Sigmoid colon (tissue), 6 donors: ENCODE measurements at regions not wholly inside any gene's neighbourhood (a gene's known extent, or its start where the extent isn't known, plus 50 kb on each side); places are given as distances from the start of the nearest gene placed in this dataset.

Source experiments
- DNase-seq: peaks from one replicate; pipeline ENCODE4 v3.0.0-alpha.2; 2019
- H3K27ac ChIP-seq, 4 donors: fragments of 200-600 bp; sonication (generic); one replicate each; pipeline ENCODE4 v1.5.1; 2016 to 2019; ENCODE audit warnings: mild to moderate bottlenecking in 1 of 4
- H3K27me3 ChIP-seq, 3 donors: fragments of 200-600 bp; sonication (generic); one replicate each; pipeline ENCODE4 v1.5.1; 2019; ENCODE audit warnings: mild to moderate bottlenecking in 1 of 3
- H3K36me3 ChIP-seq, 4 donors: fragments of 200-600 bp; sonication (generic); one replicate each; pipeline ENCODE4 v1.5.1; 2016 to 2019
- H3K4me1 ChIP-seq, 4 donors: fragments of 200-600 bp; sonication (generic); one replicate each; pipeline ENCODE4 v1.5.1; 2017 to 2019
- H3K4me3 ChIP-seq, 4 donors: fragments of 200-600 bp; sonication (generic); one replicate each; pipeline ENCODE4 v1.5.1; 2017 to 2019; ENCODE audit warnings: mild to moderate bottlenecking in 2 of 4, moderate library complexity in 1 of 4
- H3K9me3 ChIP-seq, 4 donors: fragments of 200-600 bp in 3 of 4; sonication (generic) in 3 of 4; one replicate each; pipeline versions ENCODE4 v1.5.1 to v1.6.1; 2013 to 2019
- EP300 ChIP-seq, 4 donors: sonication (generic); formaldehyde crosslinking; IDR thresholded peaks; one replicate each; pipeline ENCODE4 v1.6.1; 2017; ENCODE audit warnings: antibody characterized with exemption in 4 of 4
- POLR2A ChIP-seq, 2 donors: fragments of 450-650 bp; IDR thresholded peaks; one replicate each; pipeline ENCODE4 v1.6.1; 2016; ENCODE audit warnings: antibody characterized with exemption in 2 of 2, mild to moderate bottlenecking in 2 of 2, moderate library complexity in 2 of 2
- POLR2AphosphoS5 ChIP-seq, 4 donors: sonication (generic); formaldehyde crosslinking; IDR thresholded peaks; one replicate each; pipeline ENCODE4 v1.6.1; 2017; ENCODE audit warnings: antibody characterized with exemption in 4 of 4
- WGBS, 2 donors: extraction: QIAGEN DNeasy Blood & Tissue Kit; methylation state at CpG; one replicate each; pipeline ENCODE4 v1.1.7; 2013; 5-methylcytosine and 5-hydroxymethylcytosine counted together
- intact Hi-C: fragments of 100-400 bp; cut with DNase I; formaldehyde crosslinking; loops from one replicate; pipeline ENCODE4 v1.15.1; 2023
- TF ChIP-seq, protein P1 (sequence below), 4 experiments: fragments of 450-650 bp in 3 of 4; fragments of 200-600 bp in 1 of 4; IDR thresholded peaks; one replicate each; pipeline ENCODE4 v1.5.1; 2016 to 2019; ENCODE audit warnings: antibody characterized with exemption in 4 of 4, mild to moderate bottlenecking in 3 of 4, moderate library complexity in 2 of 4
- donor health status: healthy with polysubstance abuse.
- donor health status: healthy.

DNA sequence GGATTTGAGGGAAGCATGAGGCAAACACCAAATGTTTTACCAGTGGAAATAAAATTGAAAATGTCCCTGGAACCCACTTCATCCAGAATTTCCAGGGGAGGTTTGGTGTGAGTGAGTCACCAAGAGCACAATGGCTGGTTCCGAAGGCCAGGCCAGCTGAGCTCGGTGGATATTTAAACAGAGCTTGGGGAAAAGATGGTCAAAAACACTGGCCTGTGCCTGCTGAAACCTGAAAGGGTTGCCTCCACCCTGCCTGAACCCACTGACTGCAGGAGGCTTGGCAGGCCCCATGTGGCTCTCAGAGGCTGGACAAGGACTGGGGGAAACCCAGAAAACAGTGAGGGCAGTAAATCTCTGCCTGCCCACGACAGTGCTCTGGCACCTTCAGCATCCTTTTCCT, 93.9 kb downstream of the TTC32 start:
- Histone ChIP-seq H3K36me3 (no peaks in the 10 kb centered on the region), H3K4me1 (peaks cover 0 to 23% (median 19%) of the 10 kb centered on the region in 4 donors), H3K4me3 (no peak overlapping the region), H3K27me3 (no peaks in the 10 kb centered on the region), H3K9me3 (no peaks in the 10 kb centered on the region), H3K27ac (peak overlapping the region in 1 of 4 donors; percentile 43)
- intact Hi-C loops = no loop called here
- TF ChIP-seq POLR2A (IDR thresholded peaks at IDR 0.05) (no peak), POLR2AphosphoS5 (IDR thresholded peaks at IDR 0.05) (no peak), EP300 (IDR thresholded peaks at IDR 0.05) (no peak)
- TF ChIP-seq, protein P1, sequence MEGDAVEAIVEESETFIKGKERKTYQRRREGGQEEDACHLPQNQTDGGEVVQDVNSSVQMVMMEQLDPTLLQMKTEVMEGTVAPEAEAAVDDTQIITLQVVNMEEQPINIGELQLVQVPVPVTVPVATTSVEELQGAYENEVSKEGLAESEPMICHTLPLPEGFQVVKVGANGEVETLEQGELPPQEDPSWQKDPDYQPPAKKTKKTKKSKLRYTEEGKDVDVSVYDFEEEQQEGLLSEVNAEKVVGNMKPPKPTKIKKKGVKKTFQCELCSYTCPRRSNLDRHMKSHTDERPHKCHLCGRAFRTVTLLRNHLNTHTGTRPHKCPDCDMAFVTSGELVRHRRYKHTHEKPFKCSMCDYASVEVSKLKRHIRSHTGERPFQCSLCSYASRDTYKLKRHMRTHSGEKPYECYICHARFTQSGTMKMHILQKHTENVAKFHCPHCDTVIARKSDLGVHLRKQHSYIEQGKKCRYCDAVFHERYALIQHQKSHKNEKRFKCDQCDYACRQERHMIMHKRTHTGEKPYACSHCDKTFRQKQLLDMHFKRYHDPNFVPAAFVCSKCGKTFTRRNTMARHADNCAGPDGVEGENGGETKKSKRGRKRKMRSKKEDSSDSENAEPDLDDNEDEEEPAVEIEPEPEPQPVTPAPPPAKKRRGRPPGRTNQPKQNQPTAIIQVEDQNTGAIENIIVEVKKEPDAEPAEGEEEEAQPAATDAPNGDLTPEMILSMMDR (IDR thresholded peaks at IDR 0.05) = no peak
- no peak for DNase-seq
- 68 to 77% methylated on average over 3 of the region's 3 CpGs for WGBS, 2 donors

DNA sequence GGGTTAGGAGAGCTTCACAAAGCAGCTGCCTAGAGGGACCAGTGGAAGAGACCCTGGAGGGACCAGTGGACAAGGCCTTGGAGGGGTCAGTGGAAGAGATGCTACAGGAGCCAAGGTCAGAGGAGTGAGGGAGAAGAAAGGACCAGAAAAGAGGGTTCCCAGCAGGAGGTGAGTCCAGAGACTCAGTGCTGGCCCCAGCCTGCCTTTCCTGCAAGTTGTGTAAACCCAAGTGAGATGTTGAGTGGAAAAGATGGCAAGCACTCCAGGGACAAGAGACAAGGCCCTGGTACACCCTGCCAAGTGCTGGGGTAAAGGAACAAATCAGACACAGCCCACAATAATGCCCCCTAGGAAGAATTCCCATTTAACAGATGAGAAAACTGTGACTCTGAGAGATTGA, 94.4 kb downstream of the TTC32 start:
- Histone ChIP-seq H3K4me3 (no peak overlapping the region), H3K4me1 (peaks cover 0 to 25% (median 20%) of the 10 kb centered on the region in 4 donors), H3K27ac (peak overlapping the region in 1 of 4 donors; percentile 43), H3K36me3 (no peaks in the 10 kb centered on the region), H3K27me3 (no peaks in the 10 kb centered on the region), H3K9me3 (no peaks in the 10 kb centered on the region)
- TF ChIP-seq POLR2AphosphoS5 (IDR thresholded peaks at IDR 0.05) (no peak), EP300 (IDR thresholded peaks at IDR 0.05) (no peak), POLR2A (IDR thresholded peaks at IDR 0.05) (no peak)
- TF ChIP-seq, protein P1 (IDR thresholded peaks at IDR 0.05) = no peak
- intact Hi-C loops = no loop called here
- no peak for DNase-seq

GRCh38 chr2:19806591-19806990, 95.2 kb downstream of the TTC32 start:
- peaks cover 0 to 25% (median 20%) of the 10 kb centered on the region in 4 donors for H3K4me1 ChIP-seq
- WGBS, 2 donors = 92 to 97% methylated on average over 2 of the region's 2 CpGs
- H3K36me3 ChIP-seq = no peaks in the 10 kb centered on the region
- H3K4me3 ChIP-seq = no peak overlapping the region
- H3K9me3 ChIP-seq = no peaks in the 10 kb centered on the region
- TF ChIP-seq POLR2AphosphoS5 (IDR thresholded peaks at IDR 0.05) = no peak
- TF ChIP-seq, protein P1 (IDR thresholded peaks at IDR 0.05) = no peak
- no peak for TF ChIP-seq EP300 (IDR thresholded peaks at IDR 0.05)
- TF ChIP-seq POLR2A (IDR thresholded peaks at IDR 0.05) = no peak
- H3K27ac ChIP-seq = no peak overlapping the region
- no peaks in the 10 kb centered on the region for H3K27me3 ChIP-seq
- DNase-seq = no peak
- intact Hi-C loops = no loop called here

- no peaks in the 10 kb centered on the region for H3K27me3 ChIP-seq
- no peak for TF ChIP-seq POLR2A (IDR thresholded peaks at IDR 0.05)
- TF ChIP-seq, protein P1 (IDR thresholded peaks at IDR 0.05) = no peak
- no peak for TF ChIP-seq POLR2AphosphoS5 (IDR thresholded peaks at IDR 0.05)
- TF ChIP-seq EP300 (IDR thresholded peaks at IDR 0.05) = no peak
- intact Hi-C loops = no loop called here
- H3K4me3 ChIP-seq = no peak overlapping the region
- H3K4me1 ChIP-seq = peaks cover 0 to 27% (median 23%) of the 10 kb centered on the region in 4 donors
- DNase-seq = no peak
- no peak overlapping the region for H3K27ac ChIP-seq
- 87% methylated on average over 4 of the region's 4 CpGs for WGBS, 2 donors
- no peaks in the 10 kb centered on the region for H3K36me3 ChIP-seq
- no peaks in the 10 kb centered on the region for H3K9me3 ChIP-seq
These were observed 95.7 kb downstream of the TTC32 start for GRCh38 chr2:19806131-19806530.

DNA sequence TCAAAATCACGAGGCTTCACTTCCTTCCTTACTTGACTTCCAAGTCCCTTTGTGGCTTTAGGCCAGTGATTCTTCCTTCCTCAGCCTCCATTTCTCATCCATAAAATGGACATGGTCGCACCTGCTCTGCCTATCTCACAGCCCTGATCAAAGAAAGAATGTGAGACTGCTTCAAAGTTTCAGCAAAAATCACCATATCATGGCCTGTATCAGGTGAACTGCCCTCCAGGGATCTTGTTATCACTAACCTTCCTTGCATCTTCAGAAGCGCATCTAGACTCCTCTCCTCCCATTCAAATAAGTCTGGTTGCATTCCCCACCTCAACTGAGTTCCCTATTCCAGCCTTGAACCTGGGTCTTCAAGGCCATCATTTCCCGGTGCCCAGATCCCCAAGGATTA, 96.5 kb downstream of the TTC32 start:
- no peak for TF ChIP-seq POLR2AphosphoS5 (IDR thresholded peaks at IDR 0.05)
- no peak for TF ChIP-seq POLR2A (IDR thresholded peaks at IDR 0.05)
- TF ChIP-seq, protein P1 (IDR thresholded peaks at IDR 0.05) = no peak
- no peak for TF ChIP-seq EP300 (IDR thresholded peaks at IDR 0.05)
- H3K4me1 ChIP-seq = peaks cover 0 to 35% (median 27%) of the 10 kb centered on the region in 4 donors
- H3K27me3 ChIP-seq = no peaks in the 10 kb centered on the region
- no peak for DNase-seq
- no peaks in the 10 kb centered on the region for H3K9me3 ChIP-seq
- H3K27ac ChIP-seq = no peak overlapping the region
- no peaks in the 10 kb centered on the region for H3K36me3 ChIP-seq
- no peak overlapping the region for H3K4me3 ChIP-seq
- 79 to 88% methylated on average over 4 of the region's 4 CpGs for WGBS, 2 donors
- intact Hi-C loops = no loop called here
